ENCODE measurements at regions not wholly inside any gene's neighbourhood (a gene's known extent, or its start where the extent isn't known, plus 50 kb on each side); places are given as distances from the start of the nearest gene placed in this dataset.
A peak's percentile ranks its signal among the peaks of the same experiment; 100 is the strongest.

DNA sequence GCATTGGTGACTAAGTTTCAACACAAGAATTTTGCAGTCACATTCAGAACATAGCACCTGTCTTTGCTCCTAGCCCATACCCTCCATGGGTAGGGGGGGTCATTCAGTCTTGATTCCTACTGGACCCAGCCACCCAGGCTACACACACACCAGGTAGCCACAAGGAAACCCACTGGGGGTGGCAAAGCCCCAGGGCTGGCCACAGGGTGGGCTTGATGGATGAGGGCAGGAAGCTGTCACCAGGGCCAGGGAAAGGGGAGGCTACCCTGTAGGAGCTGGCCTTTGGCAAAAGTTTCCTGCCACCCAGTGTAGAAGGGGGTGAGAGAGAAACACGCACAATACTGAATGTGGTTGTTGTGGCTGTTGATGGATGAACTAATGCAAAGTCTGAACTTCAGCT, 74.5 kb upstream of the NKX1-1 start:
- no peaks in the 10 kb centered on the region for H3K27me3 ChIP-seq
- DNase-seq (ENCODE audit: low spot score in 2 of 2): no peak
- H3K36me3 ChIP-seq: no peaks in the 10 kb centered on the region
- H3K27ac ChIP-seq: no peak overlapping the region
- H3K9me3 ChIP-seq: peaks cover 3 to 31% of the 10 kb centered on the region in 2 donors
- TF ChIP-seq, protein P1, sequence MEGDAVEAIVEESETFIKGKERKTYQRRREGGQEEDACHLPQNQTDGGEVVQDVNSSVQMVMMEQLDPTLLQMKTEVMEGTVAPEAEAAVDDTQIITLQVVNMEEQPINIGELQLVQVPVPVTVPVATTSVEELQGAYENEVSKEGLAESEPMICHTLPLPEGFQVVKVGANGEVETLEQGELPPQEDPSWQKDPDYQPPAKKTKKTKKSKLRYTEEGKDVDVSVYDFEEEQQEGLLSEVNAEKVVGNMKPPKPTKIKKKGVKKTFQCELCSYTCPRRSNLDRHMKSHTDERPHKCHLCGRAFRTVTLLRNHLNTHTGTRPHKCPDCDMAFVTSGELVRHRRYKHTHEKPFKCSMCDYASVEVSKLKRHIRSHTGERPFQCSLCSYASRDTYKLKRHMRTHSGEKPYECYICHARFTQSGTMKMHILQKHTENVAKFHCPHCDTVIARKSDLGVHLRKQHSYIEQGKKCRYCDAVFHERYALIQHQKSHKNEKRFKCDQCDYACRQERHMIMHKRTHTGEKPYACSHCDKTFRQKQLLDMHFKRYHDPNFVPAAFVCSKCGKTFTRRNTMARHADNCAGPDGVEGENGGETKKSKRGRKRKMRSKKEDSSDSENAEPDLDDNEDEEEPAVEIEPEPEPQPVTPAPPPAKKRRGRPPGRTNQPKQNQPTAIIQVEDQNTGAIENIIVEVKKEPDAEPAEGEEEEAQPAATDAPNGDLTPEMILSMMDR (IDR thresholded peaks at IDR 0.05): no peak
- no peak overlapping the region for H3K4me3 ChIP-seq
- H3K4me1 ChIP-seq: no peaks in the 10 kb centered on the region
- intact Hi-C loops (cut with DNase I): no loop called here

DNA sequence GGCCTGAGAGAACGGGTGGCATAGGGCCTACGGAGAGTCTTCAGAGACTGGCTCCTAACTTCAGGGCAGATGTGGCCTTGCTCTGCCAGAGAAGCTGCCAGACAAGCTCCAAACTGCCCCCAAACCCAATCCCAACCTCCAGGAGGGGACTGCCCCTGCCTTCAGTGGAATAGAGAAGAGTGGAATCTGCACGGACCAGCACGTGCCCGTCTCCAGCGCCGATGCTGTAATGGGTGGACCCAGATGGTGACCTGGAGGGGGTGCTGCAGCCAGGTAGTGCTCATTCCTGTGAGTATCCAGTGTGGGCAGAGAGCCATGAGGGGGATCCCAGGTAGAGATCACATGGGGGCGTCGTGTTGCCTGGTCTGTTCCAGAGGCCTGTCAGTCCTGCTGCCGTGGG, 73.2 kb upstream of the NKX1-1 start:
- no peak overlapping the region for H3K4me3 ChIP-seq
- no peaks in the 10 kb centered on the region for H3K27me3 ChIP-seq
- intact Hi-C loops (cut with DNase I): no loop called here
- H3K36me3 ChIP-seq: no peaks in the 10 kb centered on the region
- H3K4me1 ChIP-seq: no peaks in the 10 kb centered on the region
- TF ChIP-seq, protein P1 (IDR thresholded peaks at IDR 0.05): no peak
- no peak overlapping the region for H3K27ac ChIP-seq
- peaks cover 3 to 21% of the 10 kb centered on the region in 2 donors for H3K9me3 ChIP-seq
- no peak for DNase-seq (ENCODE audit: low spot score in 2 of 2)

DNA sequence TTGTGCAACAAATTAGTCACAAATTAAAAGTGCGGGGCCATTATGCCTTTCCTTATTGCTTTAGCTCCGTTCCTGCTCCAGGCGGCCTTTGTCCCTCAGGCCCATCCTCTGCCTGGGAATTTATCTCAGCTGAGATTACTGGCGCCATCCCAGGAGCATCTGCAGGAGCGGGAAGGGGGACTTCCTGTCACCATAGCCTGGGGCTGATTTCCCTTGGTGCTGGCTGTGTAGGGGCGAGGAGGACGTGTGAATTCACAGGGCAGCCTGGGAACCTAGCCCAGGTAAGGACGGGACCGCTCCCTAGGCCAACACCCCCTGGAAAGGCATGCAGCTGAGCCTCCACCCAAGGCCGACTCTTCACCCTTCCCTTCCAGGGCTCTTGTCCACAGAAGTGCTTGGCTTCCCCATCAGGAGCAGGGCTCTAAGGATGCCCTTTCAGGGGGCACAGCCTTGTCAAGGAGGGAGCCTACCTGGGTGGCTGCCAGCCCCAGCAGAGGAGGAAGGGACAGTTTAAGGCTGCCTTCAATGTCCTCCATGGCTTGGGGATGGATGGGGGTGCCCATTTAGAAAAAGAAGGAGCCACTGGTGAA, 72.6 kb upstream of the NKX1-1 start:
- Histone ChIP-seq H3K36me3 (no peaks in the 10 kb centered on the region), H3K4me3 (no peak overlapping the region), H3K4me1 (no peaks in the 10 kb centered on the region), H3K27me3 (no peaks in the 10 kb centered on the region), H3K27ac (no peak overlapping the region), H3K9me3 (peaks cover 3 to 21% of the 10 kb centered on the region in 2 donors)
- peak in 1 of 2 donors; percentile 18 for DNase-seq (ENCODE audit: low spot score in 2 of 2)
- TF ChIP-seq, protein P1 (IDR thresholded peaks at IDR 0.05): no peak
- intact Hi-C loops (cut with DNase I): no loop called here

DNA sequence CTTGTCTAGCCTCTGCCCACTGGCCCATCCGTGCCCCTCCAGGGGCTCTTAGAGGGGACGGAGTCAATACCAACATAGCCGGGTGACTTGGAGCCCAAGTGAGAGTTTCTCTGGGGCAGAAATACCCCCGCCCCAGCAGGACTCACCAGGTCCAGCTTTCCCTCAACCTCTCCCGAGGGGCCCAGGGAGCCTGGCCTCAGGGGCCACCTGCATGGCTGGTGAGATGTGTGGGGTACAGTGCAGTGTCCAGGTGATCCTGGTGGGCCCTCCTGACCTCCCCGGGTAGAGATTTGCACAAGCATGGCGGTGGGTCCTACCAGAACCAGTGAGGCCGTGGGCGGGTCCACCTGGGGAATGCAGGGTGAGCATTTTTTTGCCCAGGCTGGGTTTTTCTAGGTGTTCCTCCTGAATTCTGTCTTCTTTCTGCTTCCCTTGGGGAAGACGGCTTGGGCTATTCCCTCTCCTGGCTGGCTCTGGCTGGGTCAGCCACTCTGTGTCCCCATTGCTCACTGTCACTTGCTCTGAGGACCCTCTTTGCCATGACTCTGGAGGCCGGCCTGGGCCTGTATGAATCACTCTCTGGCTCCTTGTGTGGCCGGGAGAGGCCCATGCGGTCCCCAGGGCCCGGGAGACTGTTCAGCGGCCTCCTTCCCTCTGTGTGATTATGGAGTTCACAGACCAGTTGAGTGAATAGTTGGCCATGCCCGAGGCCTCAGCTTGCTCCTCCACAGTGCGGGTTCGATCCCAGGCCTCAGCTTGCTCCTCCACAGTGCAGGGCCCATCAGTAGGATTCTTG, 71.0 kb upstream of the NKX1-1 start:
- no peaks in the 10 kb centered on the region for H3K4me1 ChIP-seq
- H3K36me3 ChIP-seq: no peaks in the 10 kb centered on the region
- no peak overlapping the region for H3K4me3 ChIP-seq
- peaks cover 3 to 21% of the 10 kb centered on the region in 2 donors for H3K9me3 ChIP-seq
- TF ChIP-seq, protein P1 (IDR thresholded peaks at IDR 0.05): no peak
- DNase-seq (ENCODE audit: low spot score in 2 of 2): peak in 1 of 2 donors; percentile 48
- H3K27me3 ChIP-seq: peaks cover 4% of the 10 kb centered on the region
- H3K27ac ChIP-seq: no peak overlapping the region
- intact Hi-C loops (cut with DNase I): no loop called here

- intact Hi-C loops (cut with DNase I): no loop called here
- H3K4me3 ChIP-seq: no peak overlapping the region
- TF ChIP-seq, protein P1 (IDR thresholded peaks at IDR 0.05): no peak
- H3K27me3 ChIP-seq: peaks cover 7% of the 10 kb centered on the region
- no peak overlapping the region for H3K27ac ChIP-seq
- peaks cover 3 to 11% of the 10 kb centered on the region in 2 donors for H3K9me3 ChIP-seq
- peak in 1 of 2 donors; percentile 15 for DNase-seq (ENCODE audit: low spot score in 2 of 2)
- H3K36me3 ChIP-seq: no peaks in the 10 kb centered on the region
- no peaks in the 10 kb centered on the region for H3K4me1 ChIP-seq
These were observed 69.9 kb upstream of the NKX1-1 start for GRCh38 chr4:1476140-1476513.

Data from ascending aorta (tissue), 2 donors.